ENCODE measurements at regions not wholly inside any gene's neighbourhood (a gene's known extent, or its start where the extent isn't known, plus 50 kb on each side); places are given as distances from the start of the nearest gene placed in this dataset.

DNA sequence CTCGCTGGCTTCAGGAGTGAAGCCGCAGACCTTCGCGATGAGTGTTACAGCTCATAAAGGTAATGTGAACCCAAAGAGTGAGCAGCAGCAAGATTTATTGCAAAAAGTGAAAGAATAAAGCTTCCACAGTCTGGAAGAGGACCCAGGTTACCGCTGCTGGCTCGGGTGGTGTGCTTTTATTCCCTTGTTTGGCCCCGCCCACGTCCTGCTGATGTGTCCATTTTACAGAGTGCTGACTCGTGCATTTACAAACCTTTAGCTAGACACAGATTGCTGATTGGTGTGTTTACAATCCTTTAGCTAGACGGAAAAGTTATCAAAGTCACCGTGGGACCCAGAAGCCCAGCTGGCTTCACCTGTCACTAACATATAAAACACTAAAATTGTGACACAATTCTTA, 1464.5 kb downstream of the ZPLD1 start:
- TF ChIP-seq, protein P1, sequence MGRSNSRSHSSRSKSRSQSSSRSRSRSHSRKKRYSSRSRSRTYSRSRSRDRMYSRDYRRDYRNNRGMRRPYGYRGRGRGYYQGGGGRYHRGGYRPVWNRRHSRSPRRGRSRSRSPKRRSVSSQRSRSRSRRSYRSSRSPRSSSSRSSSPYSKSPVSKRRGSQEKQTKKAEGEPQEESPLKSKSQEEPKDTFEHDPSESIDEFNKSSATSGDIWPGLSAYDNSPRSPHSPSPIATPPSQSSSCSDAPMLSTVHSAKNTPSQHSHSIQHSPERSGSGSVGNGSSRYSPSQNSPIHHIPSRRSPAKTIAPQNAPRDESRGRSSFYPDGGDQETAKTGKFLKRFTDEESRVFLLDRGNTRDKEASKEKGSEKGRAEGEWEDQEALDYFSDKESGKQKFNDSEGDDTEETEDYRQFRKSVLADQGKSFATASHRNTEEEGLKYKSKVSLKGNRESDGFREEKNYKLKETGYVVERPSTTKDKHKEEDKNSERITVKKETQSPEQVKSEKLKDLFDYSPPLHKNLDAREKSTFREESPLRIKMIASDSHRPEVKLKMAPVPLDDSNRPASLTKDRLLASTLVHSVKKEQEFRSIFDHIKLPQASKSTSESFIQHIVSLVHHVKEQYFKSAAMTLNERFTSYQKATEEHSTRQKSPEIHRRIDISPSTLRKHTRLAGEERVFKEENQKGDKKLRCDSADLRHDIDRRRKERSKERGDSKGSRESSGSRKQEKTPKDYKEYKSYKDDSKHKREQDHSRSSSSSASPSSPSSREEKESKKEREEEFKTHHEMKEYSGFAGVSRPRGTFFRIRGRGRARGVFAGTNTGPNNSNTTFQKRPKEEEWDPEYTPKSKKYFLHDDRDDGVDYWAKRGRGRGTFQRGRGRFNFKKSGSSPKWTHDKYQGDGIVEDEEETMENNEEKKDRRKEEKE (IDR thresholded peaks at IDR 0.05): no peak
- TF ChIP-seq POLR2AphosphoS5 (IDR thresholded peaks at IDR 0.05; ENCODE audit: low read length): no peak
- TF ChIP-seq, protein P2, sequence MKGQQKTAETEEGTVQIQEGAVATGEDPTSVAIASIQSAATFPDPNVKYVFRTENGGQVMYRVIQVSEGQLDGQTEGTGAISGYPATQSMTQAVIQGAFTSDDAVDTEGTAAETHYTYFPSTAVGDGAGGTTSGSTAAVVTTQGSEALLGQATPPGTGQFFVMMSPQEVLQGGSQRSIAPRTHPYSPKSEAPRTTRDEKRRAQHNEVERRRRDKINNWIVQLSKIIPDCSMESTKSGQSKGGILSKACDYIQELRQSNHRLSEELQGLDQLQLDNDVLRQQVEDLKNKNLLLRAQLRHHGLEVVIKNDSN (IDR thresholded peaks at IDR 0.05; ENCODE audit: borderline replicate concordance, extremely low read length, insufficient read depth, low read depth, low read length): no peak
- TF ChIP-seq DPF2 (IDR thresholded peaks at IDR 0.05): no peak
- TF ChIP-seq, protein P3, sequence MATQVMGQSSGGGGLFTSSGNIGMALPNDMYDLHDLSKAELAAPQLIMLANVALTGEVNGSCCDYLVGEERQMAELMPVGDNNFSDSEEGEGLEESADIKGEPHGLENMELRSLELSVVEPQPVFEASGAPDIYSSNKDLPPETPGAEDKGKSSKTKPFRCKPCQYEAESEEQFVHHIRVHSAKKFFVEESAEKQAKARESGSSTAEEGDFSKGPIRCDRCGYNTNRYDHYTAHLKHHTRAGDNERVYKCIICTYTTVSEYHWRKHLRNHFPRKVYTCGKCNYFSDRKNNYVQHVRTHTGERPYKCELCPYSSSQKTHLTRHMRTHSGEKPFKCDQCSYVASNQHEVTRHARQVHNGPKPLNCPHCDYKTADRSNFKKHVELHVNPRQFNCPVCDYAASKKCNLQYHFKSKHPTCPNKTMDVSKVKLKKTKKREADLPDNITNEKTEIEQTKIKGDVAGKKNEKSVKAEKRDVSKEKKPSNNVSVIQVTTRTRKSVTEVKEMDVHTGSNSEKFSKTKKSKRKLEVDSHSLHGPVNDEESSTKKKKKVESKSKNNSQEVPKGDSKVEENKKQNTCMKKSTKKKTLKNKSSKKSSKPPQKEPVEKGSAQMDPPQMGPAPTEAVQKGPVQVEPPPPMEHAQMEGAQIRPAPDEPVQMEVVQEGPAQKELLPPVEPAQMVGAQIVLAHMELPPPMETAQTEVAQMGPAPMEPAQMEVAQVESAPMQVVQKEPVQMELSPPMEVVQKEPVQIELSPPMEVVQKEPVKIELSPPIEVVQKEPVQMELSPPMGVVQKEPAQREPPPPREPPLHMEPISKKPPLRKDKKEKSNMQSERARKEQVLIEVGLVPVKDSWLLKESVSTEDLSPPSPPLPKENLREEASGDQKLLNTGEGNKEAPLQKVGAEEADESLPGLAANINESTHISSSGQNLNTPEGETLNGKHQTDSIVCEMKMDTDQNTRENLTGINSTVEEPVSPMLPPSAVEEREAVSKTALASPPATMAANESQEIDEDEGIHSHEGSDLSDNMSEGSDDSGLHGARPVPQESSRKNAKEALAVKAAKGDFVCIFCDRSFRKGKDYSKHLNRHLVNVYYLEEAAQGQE (IDR thresholded peaks at IDR 0.05; ENCODE audit: low read depth, low read length): no peak
- no peak for TF ChIP-seq CHD1 (IDR thresholded peaks at IDR 0.05; ENCODE audit: low read depth, low read length)
- TF ChIP-seq RCOR1 (conservative IDR thresholded peaks at IDR 0.05; ENCODE audit: low read depth, low read length): no peak
- no peak for TF ChIP-seq RFX5 (IDR thresholded peaks at IDR 0.05; ENCODE audit: low read depth, low read length)
- TF ChIP-seq KAT2A (conservative IDR thresholded peaks at IDR 0.05; ENCODE audit: control insufficient read depth, low read depth, low read length): no peak
- TF ChIP-seq WRNIP1 (IDR thresholded peaks at IDR 0.05; ENCODE audit: borderline replicate concordance, low read depth, low read length): no peak
- TF ChIP-seq PAX8 (IDR thresholded peaks at IDR 0.05): no peak
- SMC1A ChIA-PET (ENCODE audit: uncharacterized antibody, unreplicated experiment): no interaction called here
- RAD21 ChIA-PET (ENCODE audit: unreplicated experiment): no interaction called here
- Histone ChIP-seq H3K36me3 (ENCODE audit: control insufficient read depth in 2 of 2, insufficient read depth in 2 of 2, low read length in 1 of 2) (no peaks in the 10 kb centered on the region), H3K9me3 (replicated peaks; ENCODE audit: control insufficient read depth, insufficient read depth, low read length) (no peaks in the 10 kb centered on the region), H3K27ac (ENCODE audit: control insufficient read depth, insufficient read depth) (no peak overlapping the region), H3K4me3 (no peak overlapping the region), H3K27me3 (replicated peaks in 1 of 2; ENCODE audit: control insufficient read depth in 2 of 2, insufficient read depth in 2 of 2, low read length in 1 of 2) (no peaks in the 10 kb centered on the region), H4K20me1 (ENCODE audit: control insufficient read depth, insufficient read depth) (no peaks in the 10 kb centered on the region), H2AFZ (ENCODE audit: control insufficient read depth, low read depth, low read length) (no peak overlapping the region), H3K4me1 (ENCODE audit: control insufficient read depth, insufficient read depth, low read length) (no peaks in the 10 kb centered on the region), H3K4me2 (ENCODE audit: control insufficient read depth, insufficient read depth) (no peak overlapping the region), H3K79me2 (ENCODE audit: control insufficient read depth, insufficient read depth, low read length) (no peaks in the 10 kb centered on the region), H3K9ac (ENCODE audit: control insufficient read depth, insufficient read depth, low read length) (no peak overlapping the region)
- no peak for ATAC-seq
- CTCF ChIA-PET: interaction anchor here (0.6 to 1.2 kb wide), 2 partner anchors 20 to 1375 kb away, joined by 3 read pairs; no protein-coding TSS in a partner anchor
- 46% methylated on average over 11 of the region's 11 CpGs for WGBS (ENCODE audit: insufficient coverage, insufficient replicate concordance, low lambda C conversion rate, missing lambda C conversion rate)
- intact Hi-C loops (cut with micrococcal nuclease; ENCODE audit: unreplicated experiment) (no loop called here), in situ Hi-C loops (cut with MboI) (no loop called here)
- FAIRE-seq: no peak
- BruUV-seq (replicated peaks): no TSS peak
- DNase-seq (ENCODE audit: low read depth, low spot score): no peak
- POLR2A ChIA-PET: no interaction called here
